NCI-H774 (cell line): ENCODE measurements at regions not wholly inside any gene's neighbourhood (a gene's known extent, or its start where the extent isn't known, plus 50 kb on each side); places are given as distances from the start of the nearest gene placed in this dataset.

ENCODE experiments used
- DNase-seq: peaks from one replicate; lab custom pipeline; 2025; lab: John Stamatoyannopoulos, UW

DNA sequence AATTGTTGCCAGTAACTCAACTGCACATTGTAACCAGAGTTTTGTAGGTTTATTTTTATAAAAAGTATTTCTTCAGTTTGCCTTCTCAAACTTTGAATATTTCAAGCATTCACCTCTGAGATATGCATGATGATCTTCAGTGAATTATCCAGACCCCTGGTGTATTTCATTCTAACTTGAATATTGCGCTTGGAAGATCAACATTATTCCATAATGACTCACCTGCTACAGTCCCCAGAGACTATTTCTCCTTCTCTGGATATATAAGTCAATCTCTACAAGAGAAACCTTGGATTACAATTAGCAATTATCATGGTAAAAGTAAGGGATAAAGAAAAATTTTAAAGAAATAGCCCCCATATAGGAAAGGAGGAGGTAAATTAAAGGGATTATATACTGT, 1041.0 kb downstream of the TLE1 start:
- no peak for DNase-seq

DNA sequence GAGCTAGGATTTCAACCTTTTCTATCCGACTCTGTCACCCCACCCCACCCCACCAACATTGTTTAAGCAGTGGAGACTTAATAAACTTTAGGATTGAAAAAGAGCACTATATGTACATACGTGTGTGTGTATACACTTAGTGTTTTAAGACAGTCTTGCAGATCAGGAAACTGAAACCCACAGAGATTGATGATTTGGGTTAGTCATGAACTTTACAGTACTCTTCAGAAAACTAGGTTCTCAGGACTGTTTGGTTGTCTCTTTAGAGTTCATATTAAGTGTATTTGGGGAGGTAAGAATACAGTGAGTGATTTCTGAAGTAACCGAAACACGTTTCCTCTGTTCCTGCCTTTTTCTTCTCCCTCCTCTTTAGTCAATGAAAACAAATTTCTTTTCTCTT, 1043.1 kb downstream of the TLE1 start:
- no peak for DNase-seq

DNA sequence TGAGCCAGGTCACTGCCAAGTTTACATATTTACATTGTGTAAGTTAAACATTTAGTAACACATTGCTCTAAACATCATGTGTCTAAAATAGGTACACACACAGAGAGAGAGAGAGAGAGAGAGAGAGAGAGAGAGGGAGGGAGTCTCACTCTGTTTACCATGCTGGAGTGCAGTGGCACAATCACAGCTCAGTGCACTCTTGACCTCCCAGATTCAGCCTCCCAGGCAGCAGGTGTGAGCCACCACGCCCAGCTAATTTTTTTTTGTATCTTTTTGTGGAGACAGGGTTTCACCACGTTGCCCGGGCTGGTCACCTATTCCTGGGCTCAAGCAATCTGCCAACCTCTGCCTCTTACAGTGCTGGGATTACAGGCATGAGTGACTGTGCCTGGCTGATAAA, 1045.3 kb downstream of the TLE1 start:
- no peak for DNase-seq

DNA sequence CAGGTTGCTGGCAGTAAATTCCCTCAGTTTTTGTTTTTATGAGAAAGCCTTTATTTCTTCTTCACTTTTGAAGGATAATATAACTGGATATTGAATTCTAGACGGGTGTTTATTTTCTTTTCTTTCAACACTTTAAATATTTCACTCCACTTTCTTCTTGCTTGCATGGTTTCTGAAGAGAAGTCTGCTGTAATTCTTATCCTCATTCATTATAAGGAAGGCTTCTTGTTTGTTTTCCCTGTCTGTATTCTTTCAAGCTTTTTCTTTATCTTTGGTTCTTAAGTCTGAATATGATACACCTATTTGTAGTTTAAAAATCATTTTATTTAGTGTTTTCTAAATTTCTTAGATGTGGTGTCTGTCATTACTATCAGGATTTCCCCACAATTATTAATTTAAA, 1054.3 kb downstream of the TLE1 start:
- DNase-seq, result no peak

DNA sequence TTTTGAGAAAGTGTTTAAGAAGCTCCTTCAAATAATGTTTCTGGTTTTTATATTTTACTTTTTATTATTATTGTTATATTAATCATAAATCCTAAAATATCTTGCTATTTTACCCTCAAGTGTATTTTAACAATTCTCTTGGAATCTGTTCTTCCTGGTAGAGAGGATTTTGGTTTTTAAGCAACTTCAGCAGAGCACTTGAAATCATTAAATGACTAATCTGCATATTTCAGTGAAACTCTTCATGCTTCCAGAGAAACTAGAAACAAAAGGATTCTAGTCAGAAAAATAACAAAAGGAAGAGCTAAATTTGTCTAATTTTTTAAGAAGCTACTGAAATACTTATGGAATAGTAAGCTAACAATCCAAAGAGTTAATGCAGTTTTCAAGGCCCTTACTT, 1057.3 kb downstream of the TLE1 start:
- DNase-seq, result no peak

DNA sequence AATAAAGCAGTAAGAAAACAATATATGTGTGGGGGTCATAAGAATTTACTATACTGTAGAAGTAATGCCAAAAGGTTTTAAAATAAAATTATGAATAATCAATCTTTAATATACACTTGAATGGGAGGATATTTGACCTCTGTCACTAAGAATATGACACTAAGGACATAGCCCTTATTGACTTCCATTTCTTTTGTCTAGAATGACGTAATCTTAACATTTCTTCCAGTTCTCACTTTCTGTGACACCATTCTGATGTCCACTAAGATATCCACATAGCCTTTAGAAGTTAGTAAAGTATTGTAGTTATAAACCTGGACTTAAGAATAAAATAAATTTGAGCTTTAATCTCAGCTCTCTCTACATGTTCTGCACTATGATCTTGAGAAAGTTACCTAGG, 1050.7 kb downstream of the TLE4 start:
- DNase-seq, result no peak

DNA sequence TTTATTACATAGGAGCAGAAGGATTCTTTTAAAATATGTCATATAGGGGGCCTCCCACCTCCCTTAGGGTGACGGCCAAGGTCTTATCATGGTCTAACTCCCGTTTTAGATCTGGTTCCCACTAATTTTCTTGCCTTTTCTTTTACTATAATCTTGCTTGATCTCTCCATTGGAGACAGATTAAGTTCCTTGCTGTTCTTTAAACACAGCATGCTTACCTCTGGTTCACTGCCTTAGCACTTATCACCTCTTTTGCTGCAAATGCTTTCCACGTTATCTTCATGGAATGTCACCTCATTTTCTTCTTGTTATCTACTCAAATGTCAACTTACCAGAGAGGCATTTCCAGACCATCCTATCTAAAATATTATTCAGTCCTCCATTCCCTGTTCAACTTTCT, 1047.6 kb downstream of the TLE4 start:
- no peak for DNase-seq

DNA sequence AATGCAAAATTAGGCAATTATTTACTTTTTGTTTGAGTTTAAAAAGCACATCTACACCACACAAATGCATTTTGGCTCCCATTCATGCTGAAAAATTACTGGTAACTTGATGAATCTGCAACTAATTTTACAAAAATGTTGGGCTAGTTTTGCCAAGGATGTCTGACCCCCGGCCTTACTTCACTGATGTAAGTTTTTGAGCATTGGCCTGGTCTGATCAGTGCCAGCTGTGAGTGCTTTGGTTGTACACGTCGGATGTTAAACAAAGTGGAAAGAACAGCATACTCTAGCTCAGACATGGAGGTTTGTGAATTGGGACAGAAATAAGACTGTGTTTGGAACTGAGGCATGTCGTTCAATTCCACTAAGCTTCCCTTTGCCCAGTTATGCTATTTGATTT, 1044.2 kb downstream of the TLE4 start:
- DNase-seq, result no peak

DNA sequence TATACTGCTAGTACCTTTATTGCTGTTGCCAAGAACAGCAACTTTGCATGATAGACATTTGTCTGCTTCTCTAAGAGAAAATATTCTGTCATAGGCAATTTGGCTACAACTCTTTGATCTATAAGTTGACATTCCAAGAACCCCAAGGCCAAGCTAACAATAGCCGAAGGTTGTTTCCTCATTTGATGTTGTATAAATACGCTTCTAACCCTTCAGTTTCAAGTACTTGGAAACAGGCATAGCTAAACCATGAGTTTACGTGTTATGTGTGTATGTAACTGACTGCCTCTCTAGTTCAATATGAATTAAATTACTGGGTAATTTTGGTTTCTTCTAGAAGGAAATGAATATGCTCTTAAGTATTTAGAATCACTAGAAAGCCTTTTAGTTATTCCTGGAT, 1034.0 kb downstream of the TLE4 start:
- no peak for DNase-seq

DNA sequence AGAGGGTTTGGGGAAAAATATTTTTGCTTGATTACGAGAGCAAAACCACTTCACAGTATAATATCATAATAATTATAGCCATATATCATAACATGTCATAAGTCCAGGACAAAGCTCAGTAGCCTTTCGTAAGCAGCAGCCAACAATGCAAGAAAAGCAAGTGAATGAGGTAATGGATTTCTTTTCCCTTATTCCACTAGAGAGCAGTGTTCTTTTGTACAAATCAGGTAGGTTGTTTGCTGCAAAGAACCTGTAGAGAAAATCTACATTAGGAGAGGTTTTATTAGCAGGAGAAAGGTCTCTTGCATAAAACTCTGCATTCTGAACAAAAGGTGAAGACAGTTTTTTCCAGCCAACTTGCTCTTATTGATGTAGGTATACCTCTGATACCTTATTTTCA, 1033.4 kb downstream of the TLE4 start:
- no peak for DNase-seq

DNA sequence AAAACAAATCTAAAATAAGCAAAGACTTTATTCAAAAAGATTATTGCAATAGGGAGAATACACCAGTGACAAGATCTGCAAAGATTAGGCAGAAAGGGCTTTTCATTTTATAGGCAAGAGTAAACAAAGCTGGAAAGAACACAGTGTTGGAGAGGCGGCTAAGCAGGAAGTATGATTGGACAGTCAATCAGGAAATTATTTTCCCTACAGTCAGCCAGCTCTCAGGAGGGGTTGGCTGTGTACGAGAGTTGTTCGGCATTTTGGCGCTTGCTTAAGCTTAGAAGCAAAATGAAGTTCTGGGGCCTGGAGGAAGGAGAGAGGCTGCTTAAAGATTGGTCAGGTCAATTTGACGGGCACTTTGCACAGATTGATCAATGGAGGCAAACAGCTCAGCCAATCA, 1030.5 kb downstream of the TLE4 start:
- DNase-seq, result no peak

DNA sequence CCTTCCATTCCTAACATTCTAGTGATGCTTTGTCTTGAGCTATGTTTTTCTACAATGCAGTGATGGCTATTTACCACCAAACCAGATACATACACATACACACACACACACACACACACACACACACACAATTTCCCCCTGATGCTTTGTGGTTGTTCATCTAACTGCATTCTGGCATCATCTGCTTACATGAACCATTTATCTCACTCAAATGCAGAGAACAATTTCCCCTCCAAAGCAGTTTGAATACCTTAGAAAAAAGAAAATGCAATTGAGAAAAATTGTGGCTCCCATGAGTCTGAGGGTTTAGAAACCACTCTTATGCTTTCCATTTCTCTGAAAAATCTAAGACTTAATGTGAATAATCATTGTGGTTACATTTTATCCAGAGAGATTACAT, 1024.8 kb downstream of the TLE4 start:
- no peak for DNase-seq

DNA sequence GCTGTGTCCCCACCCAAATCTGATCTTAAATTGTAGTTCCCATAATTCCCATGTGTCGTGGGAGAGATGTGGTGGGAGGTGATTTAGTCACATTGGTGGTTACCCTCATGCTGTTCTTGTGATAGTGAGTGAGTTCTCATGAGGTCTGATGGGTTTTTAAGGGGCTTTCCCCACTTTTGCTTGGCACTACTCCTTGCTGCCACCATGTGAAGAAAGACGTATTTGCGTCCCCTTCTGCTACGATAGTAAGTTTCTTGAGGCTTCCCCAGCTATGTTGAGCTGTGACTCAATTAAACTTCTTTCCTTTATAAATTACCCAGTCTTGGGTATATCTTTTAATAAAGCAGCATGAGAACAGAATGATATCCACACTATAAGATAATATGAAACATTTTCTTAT, 1023.4 kb downstream of the TLE4 start:
- DNase-seq, result no peak

DNA sequence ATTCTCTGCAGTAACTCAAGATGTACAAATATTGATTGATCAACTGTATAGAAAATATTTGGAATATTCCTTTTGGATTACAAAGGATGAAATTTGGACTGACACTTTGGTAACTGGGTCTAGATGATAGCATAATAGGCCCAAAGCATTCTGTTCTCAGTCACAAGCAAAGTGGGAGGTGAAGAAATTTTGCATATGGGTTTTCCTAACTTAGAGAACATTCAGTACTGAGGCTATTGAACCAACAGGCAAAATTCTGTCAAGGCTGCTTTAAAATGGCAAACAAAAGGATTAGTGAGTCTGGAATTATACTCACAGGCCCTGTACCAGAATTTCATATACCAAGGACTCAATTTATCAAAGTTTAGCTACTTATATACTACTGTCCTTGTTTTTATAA, 1020.6 kb downstream of the TLE4 start:
- no peak for DNase-seq

DNA sequence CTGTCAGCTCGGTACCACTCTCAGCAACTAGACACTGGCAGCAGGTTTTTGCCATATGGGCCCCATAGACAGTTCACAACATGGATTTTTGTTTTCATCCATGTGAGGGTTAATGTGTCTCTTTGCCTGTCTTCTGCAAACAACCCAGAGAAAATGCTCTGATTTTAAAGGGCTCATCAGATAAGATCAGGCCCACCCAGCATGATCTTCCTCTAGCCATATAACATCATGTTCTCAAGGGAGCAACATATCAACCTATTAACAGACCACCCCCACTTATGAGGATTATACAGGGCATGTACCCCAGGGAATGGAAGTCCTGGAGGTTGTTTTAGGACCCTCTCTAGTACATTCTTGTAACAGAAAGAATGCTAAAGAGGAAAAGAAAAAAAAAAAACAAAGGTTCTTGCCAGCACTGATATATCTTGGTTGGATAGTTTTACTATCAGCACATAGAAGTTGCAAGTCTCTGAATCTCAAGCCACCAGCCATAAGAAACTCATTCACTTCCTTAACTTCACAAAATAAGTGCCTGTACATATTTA, 1015.1 kb downstream of the TLE4 start:
- DNase-seq, result no peak

DNA sequence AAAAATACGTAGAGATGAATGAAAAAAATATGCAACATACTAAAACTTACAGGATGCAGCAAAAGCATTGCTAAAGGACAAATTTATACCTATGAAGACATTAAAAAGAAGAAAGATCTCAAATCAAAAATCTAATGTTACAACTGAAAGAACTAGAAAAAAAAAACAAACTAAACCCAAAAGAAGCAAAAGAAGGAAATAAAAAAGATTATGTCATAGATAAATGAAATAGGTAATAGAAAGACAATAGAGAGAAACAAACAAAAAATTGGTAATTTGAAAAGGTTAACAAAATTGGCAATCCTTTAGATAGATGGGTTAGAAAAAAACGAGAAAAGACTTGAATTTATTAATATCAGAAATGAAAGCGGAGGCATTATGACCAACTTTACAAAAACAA, 1000.2 kb downstream of the TLE4 start:
- DNase-seq, result no peak

DNA sequence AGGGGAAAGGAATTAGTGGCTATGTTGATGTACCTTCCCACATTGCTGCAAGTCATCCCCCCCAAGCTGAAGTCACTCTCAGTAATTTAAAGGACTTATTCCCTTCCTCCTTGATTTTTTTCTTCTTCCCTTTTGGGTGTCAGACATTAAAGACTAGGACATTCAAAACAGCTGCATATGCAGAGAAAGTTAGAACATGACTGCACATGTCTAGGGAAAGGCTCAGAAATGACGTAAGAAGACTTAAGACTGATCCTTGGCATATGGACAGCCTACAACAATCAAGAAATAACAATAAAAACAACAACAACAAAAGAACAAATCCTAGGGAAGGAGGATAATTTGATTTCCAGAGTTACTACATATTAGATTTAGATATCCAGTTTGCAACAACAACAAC, 997.5 kb downstream of the TLE4 start:
- no peak for DNase-seq

DNA sequence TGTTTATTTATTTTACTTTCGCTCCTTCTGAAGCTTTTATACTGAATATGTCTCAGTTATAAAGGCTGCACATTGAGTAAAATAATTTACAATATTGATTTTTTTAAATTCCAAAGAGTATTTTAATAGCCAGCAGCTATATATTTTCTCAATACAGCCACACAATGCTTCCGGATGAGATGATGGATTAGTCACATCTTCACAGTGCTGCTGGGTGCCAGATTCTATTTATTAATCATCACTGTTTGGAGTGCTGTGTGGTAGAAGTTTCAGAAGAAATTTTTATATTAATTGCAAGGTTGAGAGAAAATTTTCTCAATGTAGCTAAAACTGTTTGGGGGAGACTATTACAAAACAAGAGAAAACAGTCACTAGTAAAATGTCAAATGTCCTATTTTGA, 989.8 kb downstream of the TLE4 start:
- no peak for DNase-seq

DNA sequence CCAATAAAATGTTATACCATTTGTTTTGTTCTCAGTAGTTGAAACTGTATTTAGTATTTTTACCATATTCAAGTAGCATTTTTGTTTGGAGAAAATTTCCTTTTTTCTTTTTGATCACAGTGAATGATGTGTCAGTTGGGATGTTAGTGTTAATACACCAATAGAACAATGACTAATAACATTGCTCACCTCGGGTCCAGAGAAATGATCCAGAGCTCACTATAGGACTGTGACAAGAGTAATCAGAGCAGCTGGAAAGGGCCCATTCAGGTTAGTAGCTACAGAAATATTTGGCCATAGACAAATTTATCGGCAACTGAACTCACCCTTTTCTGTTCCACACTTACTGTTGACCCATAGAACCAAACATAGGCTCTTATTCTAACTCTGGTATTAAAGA, 989.2 kb downstream of the TLE4 start:
- DNase-seq, result no peak

DNA sequence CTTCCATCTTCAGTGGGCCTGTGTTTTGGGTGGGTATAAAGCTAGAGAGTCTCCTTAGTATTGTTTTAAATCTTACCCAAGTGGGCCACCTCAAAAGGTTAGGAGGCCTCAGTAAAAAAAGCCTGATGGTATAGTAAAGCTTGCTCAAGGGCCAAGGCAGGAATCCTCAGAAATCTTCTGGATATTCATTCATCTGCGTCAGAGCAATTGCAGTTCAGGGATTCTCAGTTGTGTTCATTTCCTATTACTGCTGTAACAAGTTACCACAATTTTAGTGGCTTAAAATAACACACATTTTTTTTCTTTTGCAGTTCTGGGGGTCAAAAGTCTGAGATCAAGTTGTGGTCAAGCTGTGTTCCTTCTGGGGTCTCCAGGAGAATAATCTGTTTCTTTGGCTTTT, 985.5 kb downstream of the TLE4 start:
- no peak for DNase-seq

DNA sequence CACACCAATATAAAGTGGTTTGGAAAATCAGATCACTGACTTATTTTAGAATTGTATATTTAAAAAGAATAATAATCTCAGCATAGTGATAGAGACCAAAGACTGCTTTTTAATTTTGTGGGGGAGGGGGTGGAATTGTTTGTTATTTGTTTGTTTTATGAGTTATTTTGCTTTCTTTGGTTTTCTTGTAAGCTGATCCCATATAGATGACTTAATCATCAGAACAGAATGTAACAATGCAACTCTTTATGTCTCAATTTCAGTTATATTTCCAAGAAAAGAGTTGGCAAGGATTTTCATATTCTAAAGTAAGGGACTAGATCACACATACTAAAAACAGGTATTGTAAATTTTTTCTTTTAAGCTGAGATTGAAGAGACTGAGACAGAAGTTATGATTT, 984.9 kb downstream of the TLE4 start:
- no peak for DNase-seq

DNA sequence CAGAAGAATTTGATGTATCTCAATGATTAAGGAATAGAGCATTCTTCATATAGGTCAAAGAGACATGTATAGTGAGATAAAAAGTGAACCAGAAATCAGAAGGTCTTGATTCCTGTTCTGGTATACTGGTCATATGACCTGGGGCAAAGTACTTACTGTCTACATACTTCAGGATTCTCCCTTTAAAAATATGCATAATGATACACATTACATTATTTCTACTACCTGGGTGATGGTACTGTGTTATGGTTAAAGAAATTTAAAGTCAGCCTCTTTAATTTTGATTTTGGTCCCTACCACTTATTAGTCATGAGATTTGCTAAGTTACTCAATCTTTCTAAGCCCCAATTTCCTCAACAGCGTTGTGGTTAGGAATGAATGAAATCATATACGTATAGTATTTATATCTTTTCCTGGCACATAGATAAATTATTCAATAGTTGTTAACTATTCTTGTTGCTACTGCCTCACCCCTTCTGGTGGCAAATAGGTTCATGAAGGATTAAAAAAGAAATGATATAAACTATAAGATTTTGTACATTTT, 984.1 kb downstream of the TLE4 start:
- DNase-seq, result no peak

DNA sequence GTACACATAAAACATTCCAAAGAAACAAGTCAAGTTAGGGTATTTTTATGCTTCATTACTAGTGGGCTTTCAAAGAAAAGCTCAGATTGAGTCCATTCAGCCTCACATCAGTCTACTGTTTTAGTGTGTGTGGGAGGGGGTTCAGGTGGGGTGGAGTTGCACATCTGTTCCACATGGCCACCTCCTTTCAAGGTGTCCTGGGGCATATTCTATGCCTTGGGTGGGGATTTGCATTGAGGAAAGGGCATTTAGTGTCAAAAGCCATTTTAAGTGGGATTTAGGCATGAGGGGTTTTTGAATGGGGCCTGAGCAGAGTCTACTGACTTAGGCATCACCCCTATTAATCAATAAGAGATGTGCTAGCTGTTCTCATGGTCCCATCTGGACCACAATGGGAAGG, 983.1 kb downstream of the TLE4 start:
- no peak for DNase-seq

DNA sequence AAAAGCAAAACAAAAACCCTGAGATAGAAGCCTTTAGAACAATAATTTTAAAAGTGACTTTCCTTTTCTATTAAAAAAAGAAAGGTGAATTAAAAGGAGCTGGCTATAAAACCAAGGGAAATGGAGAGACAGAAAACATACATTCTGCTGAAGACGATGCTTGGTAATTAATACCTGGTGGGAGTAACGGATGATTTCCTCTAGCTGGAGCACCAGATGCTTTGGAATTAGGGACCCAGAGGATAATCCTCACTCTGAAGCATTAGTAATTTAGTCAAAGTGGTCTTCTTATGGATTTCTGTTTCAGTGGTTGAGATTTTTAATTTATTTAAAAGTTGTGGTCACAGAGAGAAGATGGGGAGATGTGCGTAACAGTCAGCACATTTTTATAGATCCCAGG, 982.5 kb downstream of the TLE4 start:
- no peak for DNase-seq

DNA sequence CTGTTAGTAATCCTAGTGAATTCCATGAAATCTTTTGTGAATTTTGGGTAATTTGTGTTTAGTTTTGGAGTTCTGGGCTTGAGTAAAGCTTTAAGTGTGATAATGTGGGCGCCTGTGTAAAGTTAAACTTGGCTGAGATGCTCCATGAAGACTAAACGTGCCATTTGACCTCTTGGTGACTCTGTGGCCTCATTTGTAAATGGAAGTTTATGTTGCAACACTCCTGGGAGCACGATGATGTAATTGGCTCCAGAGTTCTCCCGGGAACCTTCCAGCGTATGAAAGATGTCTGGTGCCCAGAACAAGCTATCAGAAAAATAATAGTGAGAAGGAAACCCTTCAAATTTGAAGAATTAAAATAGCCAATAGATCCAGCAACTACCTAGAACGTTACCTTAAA, 981.2 kb downstream of the TLE4 start:
- DNase-seq, result no peak
